ENCODE measurements at regions not wholly inside any gene's neighbourhood (a gene's known extent, or its start where the extent isn't known, plus 50 kb on each side); places are given as distances from the start of the nearest gene placed in this dataset.

GRCh38 chr2:193272011-193272410 lies 1077.3 kb upstream of the TMEFF2 start:
- no peaks in the 10 kb centered on the region for H3F3A ChIP-seq (ENCODE audit: insufficient read depth, low read length)
- no peaks in the 10 kb centered on the region for H3K4me1 ChIP-seq (ENCODE audit: low read length)
- no peak overlapping the region for H2AFZ ChIP-seq (ENCODE audit: low read length)
- H4K20me1 ChIP-seq (ENCODE audit: insufficient read depth, low read length) = no peaks in the 10 kb centered on the region
- no peak overlapping the region for H3K4me2 ChIP-seq (ENCODE audit: low read depth, low read length)
- H3K27ac ChIP-seq (ENCODE audit: low read length) = no peak overlapping the region
- H3K27me3 ChIP-seq (replicated peaks; ENCODE audit: insufficient read depth, low read length) = no peaks in the 10 kb centered on the region
- no peak overlapping the region for H3K9ac ChIP-seq (ENCODE audit: low read length)
- H3K9me2 ChIP-seq (replicated peaks; ENCODE audit: insufficient read depth, low read length) = no peaks in the 10 kb centered on the region
- no peak overlapping the region for H3K4me3 ChIP-seq (ENCODE audit: low read length)
- H3K79me2 ChIP-seq (ENCODE audit: low read length) = no peaks in the 10 kb centered on the region
- H3K9me3 ChIP-seq (replicated peaks; ENCODE audit: insufficient read depth, low read length) = no peaks in the 10 kb centered on the region
- DNase-seq = no peak
- no peak for TF ChIP-seq EZH2 (optimal IDR thresholded peaks at IDR 0.05; ENCODE audit: low read depth, low read length)
- no peaks in the 10 kb centered on the region for H3K36me3 ChIP-seq (replicated peaks; ENCODE audit: insufficient read depth, low read length)

GRCh38 chr2:193270816-193271215 lies 1076.1 kb upstream of the TMEFF2 start:
- no peak overlapping the region for H3K9ac ChIP-seq (ENCODE audit: low read length)
- no peaks in the 10 kb centered on the region for H4K20me1 ChIP-seq (ENCODE audit: insufficient read depth, low read length)
- DNase-seq = no peak
- H3K27ac ChIP-seq (ENCODE audit: low read length) = no peak overlapping the region
- no peak overlapping the region for H2AFZ ChIP-seq (ENCODE audit: low read length)
- H3K4me1 ChIP-seq (ENCODE audit: low read length) = no peaks in the 10 kb centered on the region
- no peak overlapping the region for H3K4me2 ChIP-seq (ENCODE audit: low read depth, low read length)
- H3F3A ChIP-seq (ENCODE audit: insufficient read depth, low read length) = no peaks in the 10 kb centered on the region
- H3K79me2 ChIP-seq (ENCODE audit: low read length) = no peaks in the 10 kb centered on the region
- H3K9me3 ChIP-seq (replicated peaks; ENCODE audit: insufficient read depth, low read length) = no peaks in the 10 kb centered on the region
- no peaks in the 10 kb centered on the region for H3K36me3 ChIP-seq (replicated peaks; ENCODE audit: insufficient read depth, low read length)
- no peaks in the 10 kb centered on the region for H3K9me2 ChIP-seq (replicated peaks; ENCODE audit: insufficient read depth, low read length)
- H3K27me3 ChIP-seq (replicated peaks; ENCODE audit: insufficient read depth, low read length) = no peaks in the 10 kb centered on the region
- no peak overlapping the region for H3K4me3 ChIP-seq (ENCODE audit: low read length)
- no peak for TF ChIP-seq CTCF (IDR thresholded peaks at IDR 0.05; ENCODE audit: low read length)
- no peak for TF ChIP-seq EZH2 (optimal IDR thresholded peaks at IDR 0.05; ENCODE audit: low read depth, low read length)
- TF ChIP-seq EZH2phosphoT487 (IDR thresholded peaks at IDR 0.05; ENCODE audit: low read length) = no peak

GRCh38 chr2:193267496-193268002 lies 1072.8 kb upstream of the TMEFF2 start:
- Histone ChIP-seq H3K36me3 (replicated peaks; ENCODE audit: insufficient read depth, low read length) (no peaks in the 10 kb centered on the region), H3K9me3 (replicated peaks; ENCODE audit: insufficient read depth, low read length) (no peaks in the 10 kb centered on the region), H3F3A (ENCODE audit: insufficient read depth, low read length) (no peaks in the 10 kb centered on the region), H3K27ac (ENCODE audit: low read length) (no peak overlapping the region), H3K9ac (ENCODE audit: low read length) (no peak overlapping the region), H4K20me1 (ENCODE audit: insufficient read depth, low read length) (no peaks in the 10 kb centered on the region), H3K79me2 (ENCODE audit: low read length) (no peaks in the 10 kb centered on the region), H3K4me1 (ENCODE audit: low read length) (no peaks in the 10 kb centered on the region), H3K4me2 (ENCODE audit: low read depth, low read length) (no peak overlapping the region), H3K27me3 (replicated peaks; ENCODE audit: insufficient read depth, low read length) (no peaks in the 10 kb centered on the region), H3K4me3 (ENCODE audit: low read length) (no peak overlapping the region), H3K9me2 (replicated peaks; ENCODE audit: insufficient read depth, low read length) (no peaks in the 10 kb centered on the region), H2AFZ (ENCODE audit: low read length) (no peak overlapping the region)
- TF ChIP-seq EZH2 (optimal IDR thresholded peaks at IDR 0.05; ENCODE audit: low read depth, low read length) = no peak
- TF ChIP-seq CTCF (IDR thresholded peaks at IDR 0.05; ENCODE audit: low read length) = no peak
- TF ChIP-seq EZH2phosphoT487 (IDR thresholded peaks at IDR 0.05; ENCODE audit: low read length) = no peak
- DNase-seq = no peak

- TF ChIP-seq EZH2 (optimal IDR thresholded peaks at IDR 0.05; ENCODE audit: low read depth, low read length) (no peak), EZH2phosphoT487 (IDR thresholded peaks at IDR 0.05; ENCODE audit: low read length) (no peak), CTCF (IDR thresholded peaks at IDR 0.05; ENCODE audit: low read length) (no peak)
- no peak overlapping the region for H3K9ac ChIP-seq (ENCODE audit: low read length)
Observed at GRCh38 chr2:193253014-193253530, 1058.3 kb upstream of the TMEFF2 start.

More at GRCh38 chr2:193253014-193253530, 1058.3 kb upstream of the TMEFF2 start:
- H3K36me3 ChIP-seq (replicated peaks; ENCODE audit: insufficient read depth, low read length) = no peaks in the 10 kb centered on the region
- no peak overlapping the region for H2AFZ ChIP-seq (ENCODE audit: low read length)
- H3K9me2 ChIP-seq (replicated peaks; ENCODE audit: insufficient read depth, low read length) = no peaks in the 10 kb centered on the region
- H3F3A ChIP-seq (ENCODE audit: insufficient read depth, low read length) = no peaks in the 10 kb centered on the region
- no peaks in the 10 kb centered on the region for H3K9me3 ChIP-seq (replicated peaks; ENCODE audit: insufficient read depth, low read length)
- H3K4me2 ChIP-seq (ENCODE audit: low read depth, low read length) = no peak overlapping the region
- no peaks in the 10 kb centered on the region for H3K4me1 ChIP-seq (ENCODE audit: low read length)
- no peaks in the 10 kb centered on the region for H3K27me3 ChIP-seq (replicated peaks; ENCODE audit: insufficient read depth, low read length)
- H3K27ac ChIP-seq (ENCODE audit: low read length) = no peak overlapping the region
- no peak overlapping the region for H3K4me3 ChIP-seq (ENCODE audit: low read length)
- H3K79me2 ChIP-seq (ENCODE audit: low read length) = no peaks in the 10 kb centered on the region
- H4K20me1 ChIP-seq (ENCODE audit: insufficient read depth, low read length) = no peaks in the 10 kb centered on the region
- DNase-seq = peak; percentile 44
